Retinal pigment epithelial cell (primary cell): ENCODE measurements at regions not wholly inside any gene's neighbourhood (a gene's known extent, or its start where the extent isn't known, plus 50 kb on each side); places are given as distances from the start of the nearest gene placed in this dataset.

Experiments
- DNase-seq: peaks from one replicate; pipeline ENCODE4 v3.0.0-alpha.2; 2010; ENCODE audit warnings: low read depth
- H3K4me3 ChIP-seq: 2 replicates; pipeline ENCODE4 v1.5.1; 2011; ENCODE audit warnings: mild to moderate bottlenecking, low read length, control low read depth, moderate library complexity
- CTCF ChIP-seq: conservative IDR thresholded peaks from 2 replicates; pipeline ENCODE4 v1.5.1; 2011; ENCODE audit warnings: low read depth, low read length, control low read depth, inconsistent platforms

GRCh38 chr17:73759734-73760438 is 115.6 kb upstream of the SDK2 start:
- DNase-seq: no peak
- TF ChIP-seq CTCF: no peak
- H3K4me3 ChIP-seq: no peak overlapping the region

GRCh38 chr17:73760439-73760758 is 116.2 kb upstream of the SDK2 start:
- TF ChIP-seq CTCF: no peak
- DNase-seq: no peak

GRCh38 chr17:73765824-73766563 is 121.7 kb upstream of the SDK2 start:
- no peak for TF ChIP-seq CTCF
- DNase-seq: no peak
- no peak overlapping the region for H3K4me3 ChIP-seq

More at GRCh38 chr17:73760439-73760758, 116.2 kb upstream of the SDK2 start:
- H3K4me3 ChIP-seq: no peak overlapping the region

- H3K4me3 ChIP-seq: no peak overlapping the region
- TF ChIP-seq CTCF: no peak
- DNase-seq: no peak
Measured at GRCh38 chr17:73767696-73768095, 123.5 kb upstream of the SDK2 start.

GRCh38 chr17:73768691-73769090 is 124.4 kb upstream of the SDK2 start:
- no peak for DNase-seq
- H3K4me3 ChIP-seq: no peak overlapping the region
- TF ChIP-seq CTCF: no peak

- DNase-seq: no peak
Measured at GRCh38 chr17:73769479-73769878, 125.2 kb upstream of the SDK2 start.

More at GRCh38 chr17:73769479-73769878, 125.2 kb upstream of the SDK2 start:
- TF ChIP-seq CTCF: no peak
- no peak overlapping the region for H3K4me3 ChIP-seq
